ENCODE measurements at regions not wholly inside any gene's neighbourhood (a gene's known extent, or its start where the extent isn't known, plus 50 kb on each side); places are given as distances from the start of the nearest gene placed in this dataset.
"Not testable (repeated sequence)": the region's sequence is repeated elsewhere in the genome, so short reads cannot be mapped to it uniquely, and the experiment has no call there.

- DNase-seq = no peak
Measured at GRCh38 chr5:112576298-112576925, 157.3 kb upstream of the EPB41L4A start.

- no peak for DNase-seq
Measured at GRCh38 chr5:112579599-112580170, 158.0 kb upstream of the APC start.

- DNase-seq = no peak
Measured at GRCh38 chr5:112581811-112582320, 155.8 kb upstream of the APC start.

- no peak for DNase-seq
Measured at GRCh38 chr5:112583166-112583565, 154.5 kb upstream of the APC start.

GRCh38 chr5:112584781-112585180 lies 152.9 kb upstream of the APC start:
- DNase-seq = no peak

- DNase-seq = peak in 1 of 2 donors; percentile 9
Measured at GRCh38 chr5:112586596-112587062, 151.1 kb upstream of the APC start.

- not testable (repeated sequence) for DNase-seq
Measured at GRCh38 chr5:112590858-112591257, 146.8 kb upstream of the APC start.

GRCh38 chr5:112594095-112594850 lies 143.4 kb upstream of the APC start:
- DNase-seq = no peak

- no peak for DNase-seq
Measured at GRCh38 chr5:112594941-112595340, 142.7 kb upstream of the APC start.

- DNase-seq = no peak
Measured at GRCh38 chr5:112597831-112598230, 139.9 kb upstream of the APC start.

- DNase-seq = not testable (repeated sequence)
Measured at GRCh38 chr5:112600510-112600909, 137.2 kb upstream of the APC start.

- peak; percentile 22 to 31 for DNase-seq
Measured at GRCh38 chr5:112604732-112605630, 132.7 kb upstream of the APC start.

GRCh38 chr5:112608975-112609374 lies 128.7 kb upstream of the APC start:
- no peak for DNase-seq

GRCh38 chr5:112612663-112613062 lies 125.0 kb upstream of the APC start:
- no peak for DNase-seq

- DNase-seq = no peak
Measured at GRCh38 chr5:112614285-112614684, 123.4 kb upstream of the APC start.

- DNase-seq = no peak
Measured at GRCh38 chr5:112614986-112615385, 122.7 kb upstream of the APC start.

- no peak for DNase-seq
Measured at GRCh38 chr5:112616812-112617547, 120.7 kb upstream of the APC start.

GRCh38 chr5:112625246-112625645 lies 112.4 kb upstream of the APC start:
- DNase-seq = no peak

GRCh38 chr5:112625689-112626438 lies 111.8 kb upstream of the APC start:
- DNase-seq = no peak

- no peak for DNase-seq
Measured at GRCh38 chr5:112626715-112627114, 111.0 kb upstream of the APC start.

All from CD4-positive, alpha-beta T cell treated with Interferon alpha-2 for 1 hour (primary cell).